NCI-H2081 (cell line): ENCODE measurements at regions not wholly inside any gene's neighbourhood (a gene's known extent, or its start where the extent isn't known, plus 50 kb on each side); places are given as distances from the start of the nearest gene placed in this dataset.

ENCODE experiments used
- DNase-seq, 2 experiments: peaks; one replicate each; lab custom pipeline; 2025; lab: John Stamatoyannopoulos, UW

GRCh38 chr15:77819851-77820728 lies 187.4 kb upstream of the LINGO1 start:
- DNase-seq: peak; percentile 11 to 43

- peak in 1 of 2 experiments; percentile 40 for DNase-seq
Observed at GRCh38 chr15:77819048-77819850, 186.5 kb upstream of the LINGO1 start.

- DNase-seq: no peak
Observed at GRCh38 chr15:77818484-77819047, 185.9 kb upstream of the LINGO1 start.

GRCh38 chr15:77817434-77817833 lies 184.7 kb upstream of the LINGO1 start:
- DNase-seq: no peak

GRCh38 chr15:77816983-77817382 lies 184.3 kb upstream of the LINGO1 start:
- no peak for DNase-seq

GRCh38 chr15:77815015-77815414 lies 182.3 kb upstream of the LINGO1 start:
- DNase-seq: no peak

- DNase-seq: no peak
Observed at GRCh38 chr15:77812664-77813063, 180.0 kb upstream of the LINGO1 start.

GRCh38 chr15:77811270-77811669 lies 178.6 kb upstream of the LINGO1 start:
- no peak for DNase-seq

- no peak for DNase-seq
Observed at GRCh38 chr15:77810130-77810571, 177.4 kb upstream of the LINGO1 start.

- DNase-seq: no peak
Observed at GRCh38 chr15:77808581-77809177, 176.0 kb upstream of the LINGO1 start.

- DNase-seq: no peak
Observed at GRCh38 chr15:77808075-77808474, 175.4 kb upstream of the LINGO1 start.

GRCh38 chr15:77807611-77808010 lies 174.9 kb upstream of the LINGO1 start:
- DNase-seq: no peak

GRCh38 chr15:77807115-77807514 lies 174.4 kb upstream of the LINGO1 start:
- peak in 1 of 2 experiments; percentile 19 for DNase-seq

- DNase-seq: no peak
Observed at GRCh38 chr15:77804210-77804609, 171.5 kb upstream of the LINGO1 start.

- no peak for DNase-seq
Observed at GRCh38 chr15:77803487-77803886, 170.8 kb upstream of the LINGO1 start.

- DNase-seq: no peak
Observed at GRCh38 chr15:77800305-77800704, 167.6 kb upstream of the LINGO1 start.

- no peak for DNase-seq
Observed at GRCh38 chr15:77798847-77799246, 166.1 kb upstream of the LINGO1 start.

GRCh38 chr15:77798151-77798835 lies 165.6 kb upstream of the LINGO1 start:
- DNase-seq: no peak

GRCh38 chr15:77797270-77797669 lies 164.6 kb upstream of the LINGO1 start:
- peak in 1 of 2 experiments; percentile 11 for DNase-seq

GRCh38 chr15:77796046-77796729 lies 163.5 kb upstream of the LINGO1 start:
- DNase-seq: no peak

- no peak for DNase-seq
Observed at GRCh38 chr15:77795446-77795845, 162.7 kb upstream of the LINGO1 start.
